ENCODE measurements at regions not wholly inside any gene's neighbourhood (a gene's known extent, or its start where the extent isn't known, plus 50 kb on each side); places are given as distances from the start of the nearest gene placed in this dataset.

GRCh38 chr14:43697003-43697402 is 810.1 kb downstream of the FSCB start:
- no peak overlapping the region for H3K27ac ChIP-seq (ENCODE audit: extremely low read depth, low read depth, low read length)
- H3K9me3 ChIP-seq (ENCODE audit: control insufficient read depth, insufficient read depth, low read depth, low read length): no peaks in the 10 kb centered on the region
- H3K36me3 ChIP-seq (ENCODE audit: control insufficient read depth in 2 of 2, insufficient read depth in 1 of 2, low read length in 2 of 2): no peaks in the 10 kb centered on the region
- no peak overlapping the region for H3K4me3 ChIP-seq (ENCODE audit: low read depth, low read length)
- ChIA-PET POLR2A (no interaction called here), CTCF (no interaction called here)
- no peaks in the 10 kb centered on the region for H3K4me1 ChIP-seq (ENCODE audit: control insufficient read depth, insufficient read depth, low read length)
- TF ChIP-seq ZNF501 (tag by site-specific recombination; IDR thresholded peaks at IDR 0.05): no peak
- no peak for TF ChIP-seq MEIS1 (CRISPR knock-in tag; IDR thresholded peaks at IDR 0.05; ENCODE audit: borderline replicate concordance)
- no peak for TF ChIP-seq KLF9 (tag by site-specific recombination; IDR thresholded peaks at IDR 0.05; ENCODE audit: low read depth)
- TF ChIP-seq, protein P1, sequence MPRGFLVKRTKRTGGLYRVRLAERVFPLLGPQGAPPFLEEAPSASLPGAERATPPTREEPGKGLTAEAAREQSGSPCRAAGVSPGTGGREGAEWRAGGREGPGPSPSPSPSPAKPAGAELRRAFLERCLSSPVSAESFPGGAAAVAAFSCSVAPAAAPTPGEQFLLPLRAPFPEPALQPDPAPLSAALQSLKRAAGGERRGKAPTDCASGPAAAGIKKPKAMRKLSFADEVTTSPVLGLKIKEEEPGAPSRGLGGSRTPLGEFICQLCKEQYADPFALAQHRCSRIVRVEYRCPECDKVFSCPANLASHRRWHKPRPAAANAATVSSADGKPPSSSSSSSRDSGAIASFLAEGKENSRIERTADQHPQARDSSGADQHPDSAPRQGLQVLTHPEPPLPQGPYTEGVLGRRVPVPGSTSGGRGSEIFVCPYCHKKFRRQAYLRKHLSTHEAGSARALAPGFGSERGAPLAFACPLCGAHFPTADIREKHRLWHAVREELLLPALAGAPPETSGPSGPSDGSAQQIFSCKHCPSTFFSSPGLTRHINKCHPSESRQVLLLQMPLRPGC (tag by site-specific recombination; IDR thresholded peaks at IDR 0.05): no peak
- no peak for TF ChIP-seq PATZ1 (tag by site-specific recombination; IDR thresholded peaks at IDR 0.05)
- TF ChIP-seq ZNF544 (tag by site-specific recombination; IDR thresholded peaks at IDR 0.05): no peak
- TF ChIP-seq ZNF132 (tag by site-specific recombination; IDR thresholded peaks at IDR 0.05; ENCODE audit: borderline replicate concordance): no peak
- TF ChIP-seq ZNF10 (tag by site-specific recombination; IDR thresholded peaks at IDR 0.05): no peak
- TF ChIP-seq ZNF211 (tag by site-specific recombination; IDR thresholded peaks at IDR 0.05; ENCODE audit: low read depth): no peak
- no peak for TF ChIP-seq ZNF350 (tag by site-specific recombination; IDR thresholded peaks at IDR 0.05)
- TF ChIP-seq ZNF274 (IDR thresholded peaks at IDR 0.05; ENCODE audit: low read length): no peak
- TF ChIP-seq ZNF274 (tag by site-specific recombination; IDR thresholded peaks at IDR 0.05; ENCODE audit: borderline replicate concordance): no peak
- no peak for TF ChIP-seq OVOL3 (tag by site-specific recombination; IDR thresholded peaks at IDR 0.05)
- TF ChIP-seq, protein P2, sequence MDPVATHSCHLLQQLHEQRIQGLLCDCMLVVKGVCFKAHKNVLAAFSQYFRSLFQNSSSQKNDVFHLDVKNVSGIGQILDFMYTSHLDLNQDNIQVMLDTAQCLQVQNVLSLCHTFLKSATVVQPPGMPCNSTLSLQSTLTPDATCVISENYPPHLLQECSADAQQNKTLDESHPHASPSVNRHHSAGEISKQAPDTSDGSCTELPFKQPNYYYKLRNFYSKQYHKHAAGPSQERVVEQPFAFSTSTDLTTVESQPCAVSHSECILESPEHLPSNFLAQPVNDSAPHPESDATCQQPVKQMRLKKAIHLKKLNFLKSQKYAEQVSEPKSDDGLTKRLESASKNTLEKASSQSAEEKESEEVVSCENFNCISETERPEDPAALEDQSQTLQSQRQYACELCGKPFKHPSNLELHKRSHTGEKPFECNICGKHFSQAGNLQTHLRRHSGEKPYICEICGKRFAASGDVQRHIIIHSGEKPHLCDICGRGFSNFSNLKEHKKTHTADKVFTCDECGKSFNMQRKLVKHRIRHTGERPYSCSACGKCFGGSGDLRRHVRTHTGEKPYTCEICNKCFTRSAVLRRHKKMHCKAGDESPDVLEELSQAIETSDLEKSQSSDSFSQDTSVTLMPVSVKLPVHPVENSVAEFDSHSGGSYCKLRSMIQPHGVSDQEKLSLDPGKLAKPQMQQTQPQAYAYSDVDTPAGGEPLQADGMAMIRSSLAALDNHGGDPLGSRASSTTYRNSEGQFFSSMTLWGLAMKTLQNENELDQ (tag by site-specific recombination; IDR thresholded peaks at IDR 0.05; ENCODE audit: low read depth): no peak
- no peak for TF ChIP-seq ZNF248 (tag by site-specific recombination; IDR thresholded peaks at IDR 0.05)

DNA sequence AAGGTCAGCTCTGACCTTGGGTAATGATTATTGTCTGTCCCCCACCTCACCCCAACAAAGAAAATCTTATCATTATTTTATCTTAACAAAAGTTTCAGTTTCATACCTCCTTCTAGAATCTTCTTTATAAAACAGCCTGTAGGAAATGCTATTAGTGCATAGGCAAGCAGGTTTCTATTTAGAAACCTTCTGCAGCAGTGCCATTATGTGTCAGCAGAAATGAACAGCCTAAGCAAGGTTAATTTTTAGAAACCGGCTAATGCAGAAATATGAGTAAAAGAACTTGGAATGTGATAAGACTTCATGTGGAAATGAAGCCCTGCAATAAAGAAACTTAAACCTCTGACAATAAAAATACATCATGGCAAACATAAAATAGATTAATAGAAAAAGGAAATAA is 814.4 kb downstream of the FSCB start:
- Histone ChIP-seq H3K4me1 (ENCODE audit: control insufficient read depth, insufficient read depth, low read length) (no peaks in the 10 kb centered on the region), H3K4me3 (ENCODE audit: low read depth, low read length) (no peak overlapping the region), H3K27ac (ENCODE audit: extremely low read depth, low read depth, low read length) (no peak overlapping the region), H3K9me3 (ENCODE audit: control insufficient read depth, insufficient read depth, low read depth, low read length) (no peaks in the 10 kb centered on the region), H3K36me3 (ENCODE audit: control insufficient read depth in 2 of 2, insufficient read depth in 1 of 2, low read length in 2 of 2) (no peaks in the 10 kb centered on the region)
- CTCF ChIA-PET: no interaction called here
- POLR2A ChIA-PET: no interaction called here
- TF ChIP-seq, protein P3, sequence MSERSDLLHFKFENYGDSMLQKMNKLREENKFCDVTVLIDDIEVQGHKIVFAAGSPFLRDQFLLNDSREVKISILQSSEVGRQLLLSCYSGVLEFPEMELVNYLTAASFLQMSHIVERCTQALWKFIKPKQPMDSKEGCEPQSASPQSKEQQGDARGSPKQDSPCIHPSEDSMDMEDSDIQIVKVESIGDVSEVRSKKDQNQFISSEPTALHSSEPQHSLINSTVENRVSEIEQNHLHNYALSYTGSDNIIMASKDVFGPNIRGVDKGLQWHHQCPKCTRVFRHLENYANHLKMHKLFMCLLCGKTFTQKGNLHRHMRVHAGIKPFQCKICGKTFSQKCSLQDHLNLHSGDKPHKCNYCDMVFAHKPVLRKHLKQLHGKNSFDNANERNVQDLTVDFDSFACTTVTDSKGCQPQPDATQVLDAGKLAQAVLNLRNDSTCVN (tag by site-specific recombination; optimal IDR thresholded peaks at IDR 0.05): no peak
- TF ChIP-seq KLF10 (tag by site-specific recombination; IDR thresholded peaks at IDR 0.05) (no peak), ZSCAN30 (tag by site-specific recombination; IDR thresholded peaks at IDR 0.05) (no peak), ZNF768 (tag by site-specific recombination; IDR thresholded peaks at IDR 0.05) (no peak), ZNF488 (tag by site-specific recombination; IDR thresholded peaks at IDR 0.05) (no peak), ZNF274 (IDR thresholded peaks at IDR 0.05; ENCODE audit: low read length) (no peak), ZNF274 (tag by site-specific recombination; IDR thresholded peaks at IDR 0.05; ENCODE audit: borderline replicate concordance) (no peak), ZNF24 (tag by site-specific recombination; IDR thresholded peaks at IDR 0.05) (no peak)
- TF ChIP-seq, protein P4, sequence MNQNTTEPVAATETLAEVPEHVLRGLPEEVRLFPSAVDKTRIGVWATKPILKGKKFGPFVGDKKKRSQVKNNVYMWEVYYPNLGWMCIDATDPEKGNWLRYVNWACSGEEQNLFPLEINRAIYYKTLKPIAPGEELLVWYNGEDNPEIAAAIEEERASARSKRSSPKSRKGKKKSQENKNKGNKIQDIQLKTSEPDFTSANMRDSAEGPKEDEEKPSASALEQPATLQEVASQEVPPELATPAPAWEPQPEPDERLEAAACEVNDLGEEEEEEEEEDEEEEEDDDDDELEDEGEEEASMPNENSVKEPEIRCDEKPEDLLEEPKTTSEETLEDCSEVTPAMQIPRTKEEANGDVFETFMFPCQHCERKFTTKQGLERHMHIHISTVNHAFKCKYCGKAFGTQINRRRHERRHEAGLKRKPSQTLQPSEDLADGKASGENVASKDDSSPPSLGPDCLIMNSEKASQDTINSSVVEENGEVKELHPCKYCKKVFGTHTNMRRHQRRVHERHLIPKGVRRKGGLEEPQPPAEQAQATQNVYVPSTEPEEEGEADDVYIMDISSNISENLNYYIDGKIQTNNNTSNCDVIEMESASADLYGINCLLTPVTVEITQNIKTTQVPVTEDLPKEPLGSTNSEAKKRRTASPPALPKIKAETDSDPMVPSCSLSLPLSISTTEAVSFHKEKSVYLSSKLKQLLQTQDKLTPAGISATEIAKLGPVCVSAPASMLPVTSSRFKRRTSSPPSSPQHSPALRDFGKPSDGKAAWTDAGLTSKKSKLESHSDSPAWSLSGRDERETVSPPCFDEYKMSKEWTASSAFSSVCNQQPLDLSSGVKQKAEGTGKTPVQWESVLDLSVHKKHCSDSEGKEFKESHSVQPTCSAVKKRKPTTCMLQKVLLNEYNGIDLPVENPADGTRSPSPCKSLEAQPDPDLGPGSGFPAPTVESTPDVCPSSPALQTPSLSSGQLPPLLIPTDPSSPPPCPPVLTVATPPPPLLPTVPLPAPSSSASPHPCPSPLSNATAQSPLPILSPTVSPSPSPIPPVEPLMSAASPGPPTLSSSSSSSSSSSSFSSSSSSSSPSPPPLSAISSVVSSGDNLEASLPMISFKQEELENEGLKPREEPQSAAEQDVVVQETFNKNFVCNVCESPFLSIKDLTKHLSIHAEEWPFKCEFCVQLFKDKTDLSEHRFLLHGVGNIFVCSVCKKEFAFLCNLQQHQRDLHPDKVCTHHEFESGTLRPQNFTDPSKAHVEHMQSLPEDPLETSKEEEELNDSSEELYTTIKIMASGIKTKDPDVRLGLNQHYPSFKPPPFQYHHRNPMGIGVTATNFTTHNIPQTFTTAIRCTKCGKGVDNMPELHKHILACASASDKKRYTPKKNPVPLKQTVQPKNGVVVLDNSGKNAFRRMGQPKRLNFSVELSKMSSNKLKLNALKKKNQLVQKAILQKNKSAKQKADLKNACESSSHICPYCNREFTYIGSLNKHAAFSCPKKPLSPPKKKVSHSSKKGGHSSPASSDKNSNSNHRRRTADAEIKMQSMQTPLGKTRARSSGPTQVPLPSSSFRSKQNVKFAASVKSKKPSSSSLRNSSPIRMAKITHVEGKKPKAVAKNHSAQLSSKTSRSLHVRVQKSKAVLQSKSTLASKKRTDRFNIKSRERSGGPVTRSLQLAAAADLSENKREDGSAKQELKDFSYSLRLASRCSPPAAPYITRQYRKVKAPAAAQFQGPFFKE (tag by site-specific recombination; IDR thresholded peaks at IDR 0.05; ENCODE audit: borderline replicate concordance): no peak

Measured in HEK293 (cell line).